Suprapubic skin (tissue), 4 donors: ENCODE measurements at regions not wholly inside any gene's neighbourhood (a gene's known extent, or its start where the extent isn't known, plus 50 kb on each side); places are given as distances from the start of the nearest gene placed in this dataset.

Source experiments
- DNase-seq, 2 donors: peaks; one replicate each; pipeline ENCODE4 v3.0.0-alpha.2; 2019; ENCODE audit warnings: low spot score in 2 of 2
- H3K27ac ChIP-seq: fragments of 200-600 bp; sonication (generic); one replicate; pipeline ENCODE4 v1.5.1; 2019
- H3K27me3 ChIP-seq: fragments of 200-600 bp; sonication (generic); one replicate; pipeline ENCODE4 v1.5.1; 2019
- H3K36me3 ChIP-seq: fragments of 200-600 bp; sonication (generic); one replicate; pipeline ENCODE4 v1.5.1; 2019
- H3K4me1 ChIP-seq: fragments of 200-600 bp; sonication (generic); one replicate; pipeline ENCODE4 v1.5.1; 2019
- H3K4me3 ChIP-seq: fragments of 200-600 bp; sonication (generic); one replicate; pipeline ENCODE4 v1.5.1; 2019; ENCODE audit warnings: mild to moderate bottlenecking
- H3K9me3 ChIP-seq: fragments of 200-600 bp; sonication (generic); one replicate; pipeline ENCODE4 v1.5.1; 2019
- EP300 ChIP-seq: sonication (generic); formaldehyde crosslinking; IDR thresholded peaks from one replicate; pipeline ENCODE4 v1.6.1; 2017; ENCODE audit warnings: antibody characterized with exemption
- POLR2A ChIP-seq, 2 donors: fragments of 450-650 bp; IDR thresholded peaks; one replicate each; pipeline ENCODE4 v1.6.1; 2017; ENCODE audit warnings: antibody characterized with exemption in 2 of 2, mild to moderate bottlenecking in 2 of 2, moderate library complexity in 2 of 2
- WGBS: methylation state at CpG from one replicate; pipeline ENCODE4 v1.1.5; 2018; 5-methylcytosine and 5-hydroxymethylcytosine counted together
- TF ChIP-seq, protein P1 (sequence below), 2 donors: fragments of 200-600 bp in 1 of 2; fragments of 450-650 bp in 1 of 2; sonication (generic) in 1 of 2; IDR thresholded peaks; one replicate each; pipeline ENCODE4 v1.5.1; 2016 to 2019; ENCODE audit warnings: antibody characterized with exemption in 2 of 2, mild to moderate bottlenecking in 1 of 2, moderate library complexity in 1 of 2

- H3K36me3 ChIP-seq: no peaks in the 10 kb centered on the region
- no peaks in the 10 kb centered on the region for H3K27me3 ChIP-seq
- no peaks in the 10 kb centered on the region for H3K9me3 ChIP-seq
- peaks cover 8% of the 10 kb centered on the region for H3K4me1 ChIP-seq
- DNase-seq: no peak
- no peak overlapping the region for H3K4me3 ChIP-seq
- H3K27ac ChIP-seq: no peak overlapping the region
- no peak for TF ChIP-seq POLR2A (IDR thresholded peaks at IDR 0.05)
- no peak for TF ChIP-seq EP300
- TF ChIP-seq, protein P1, sequence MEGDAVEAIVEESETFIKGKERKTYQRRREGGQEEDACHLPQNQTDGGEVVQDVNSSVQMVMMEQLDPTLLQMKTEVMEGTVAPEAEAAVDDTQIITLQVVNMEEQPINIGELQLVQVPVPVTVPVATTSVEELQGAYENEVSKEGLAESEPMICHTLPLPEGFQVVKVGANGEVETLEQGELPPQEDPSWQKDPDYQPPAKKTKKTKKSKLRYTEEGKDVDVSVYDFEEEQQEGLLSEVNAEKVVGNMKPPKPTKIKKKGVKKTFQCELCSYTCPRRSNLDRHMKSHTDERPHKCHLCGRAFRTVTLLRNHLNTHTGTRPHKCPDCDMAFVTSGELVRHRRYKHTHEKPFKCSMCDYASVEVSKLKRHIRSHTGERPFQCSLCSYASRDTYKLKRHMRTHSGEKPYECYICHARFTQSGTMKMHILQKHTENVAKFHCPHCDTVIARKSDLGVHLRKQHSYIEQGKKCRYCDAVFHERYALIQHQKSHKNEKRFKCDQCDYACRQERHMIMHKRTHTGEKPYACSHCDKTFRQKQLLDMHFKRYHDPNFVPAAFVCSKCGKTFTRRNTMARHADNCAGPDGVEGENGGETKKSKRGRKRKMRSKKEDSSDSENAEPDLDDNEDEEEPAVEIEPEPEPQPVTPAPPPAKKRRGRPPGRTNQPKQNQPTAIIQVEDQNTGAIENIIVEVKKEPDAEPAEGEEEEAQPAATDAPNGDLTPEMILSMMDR (IDR thresholded peaks at IDR 0.05): no peak
- 27% methylated on average over 2 of the region's 2 CpGs for WGBS
Measured at GRCh38 chr15:47663101-47663500, 54.2 kb upstream of the SEMA6D start.
